HepG2 (cell line): ENCODE measurements at regions not wholly inside any gene's neighbourhood (a gene's known extent, or its start where the extent isn't known, plus 50 kb on each side); places are given as distances from the start of the nearest gene placed in this dataset.
A peak's percentile ranks its signal among the peaks of the same experiment; 100 is the strongest.

Source experiments
- ATAC-seq: fragments of 200-7000 bp; cut with Tn5 transposase; 3 replicates; pipeline ENCODE4 v1.9.1; 2020; ENCODE audit warnings: mild to moderate bottlenecking, moderate library complexity
- BruUV-seq: library from RNA; stranded (reverse); fragments of 400-500 nt; replicated peaks from 2 replicates; lab custom pipeline; 2021; lab: Mats Ljungman, UMichigan
- CTCF ChIA-PET: fragments of 300-600 bp; formaldehyde crosslinking; extraction: SDS; loops from one replicate; lab custom pipeline; 2021; ENCODE audit warnings: low total read pairs, inconsistent platforms, low intra/inter-chr PET ratio; lab: Yijun Ruan, JAX
- POLR2A ChIA-PET: fragments of 350-600 bp; sonication (Branson Sonifier 250); formaldehyde crosslinking; loops from one replicate; lab custom pipeline; 2020; ENCODE audit warnings: antibody characterized with exemption, inconsistent platforms; lab: Yijun Ruan, JAX
- DNase-seq: peaks from one replicate; pipeline ENCODE4 v3.0.0-alpha.2; 2015; ENCODE audit warnings: low spot score
- FAIRE-seq: peaks from 3 replicates; lab custom pipeline; 2011; peaks lifted over from hg19 to GRCh38; lab: Jason Lieb, UNC
- H2AFZ ChIP-seq: one replicate; pipeline ENCODE4 v1.6.1; 2011; ENCODE audit warnings: low read length, inconsistent platforms
- H3K27ac ChIP-seq: fragments of 300-600 bp; 3 replicates; pipeline ENCODE4 v1.8.0; 2011; ENCODE audit warnings: mixed run types, mild to moderate bottlenecking, mixed read lengths, low read length, inconsistent platforms; ENCODE audit not compliant: insufficient read depth; ENCODE audit errors: extremely low read length
- H3K27me3 ChIP-seq, 2 experiments: fragments of 200-600 bp in 1 of 2; 2 replicates in 1 of 2; 3 replicates in 1 of 2; pipeline versions ENCODE4 v1.6.0 to v1.8.0; 2011; ENCODE audit warnings: low read length in 2 of 2, mild to moderate bottlenecking in 2 of 2, moderate library complexity in 2 of 2, inconsistent platforms in 1 of 2; ENCODE audit not compliant: insufficient read depth in 2 of 2, control insufficient read depth in 1 of 2
- H3K36me3 ChIP-seq, 2 experiments: fragments of 200-600 bp in 1 of 2; replicated peaks in 1 of 2; 2 replicates in 1 of 2; 3 replicates in 1 of 2; pipeline versions ENCODE4 v1.5.1 to v1.8.0; 2011; ENCODE audit warnings: low read length in 2 of 2, inconsistent platforms in 1 of 2; ENCODE audit not compliant: insufficient read depth in 2 of 2, control insufficient read depth in 1 of 2
- H3K4me1 ChIP-seq: 2 replicates; pipeline ENCODE4 v1.5.1; 2012; ENCODE audit warnings: low read length, inconsistent platforms; ENCODE audit not compliant: insufficient read depth
- H3K4me2 ChIP-seq: 2 replicates; pipeline ENCODE4 v1.6.0; 2011; ENCODE audit warnings: low read depth, low read length, inconsistent platforms
- H3K4me3 ChIP-seq, 3 experiments: fragments of 200-600 bp in 1 of 3; sonication (generic), shearing (Covaris generic) in 1 of 3; replicated peaks in 1 of 3; 2 replicates each; pipeline ENCODE4 v1.5.1; 2011 to 2016; ENCODE audit warnings: low read length in 3 of 3, inconsistent platforms in 2 of 3, low read depth in 2 of 3, mild to moderate bottlenecking in 2 of 3, control low read depth in 1 of 3, mixed read lengths in 1 of 3; ENCODE audit not compliant: insufficient read depth in 1 of 3
- H3K79me2 ChIP-seq: one replicate; pipeline ENCODE4 v1.6.1; 2011; ENCODE audit warnings: low read length, inconsistent platforms; ENCODE audit not compliant: insufficient read depth
- H3K9ac ChIP-seq: 2 replicates; pipeline ENCODE4 v1.6.0; 2011; ENCODE audit warnings: mild to moderate bottlenecking, low read depth, low read length, inconsistent platforms; ENCODE audit not compliant: insufficient read depth
- H3K9me3 ChIP-seq: 2 replicates; pipeline ENCODE4 v1.5.1; 2012; ENCODE audit warnings: mild to moderate bottlenecking, low read length
- H4K20me1 ChIP-seq: 2 replicates; pipeline ENCODE4 v1.6.0; 2011; ENCODE audit warnings: inconsistent platforms, mild to moderate bottlenecking, low read length, moderate library complexity; ENCODE audit not compliant: insufficient read depth
- BHLHE40 ChIP-seq: IDR thresholded peaks from 2 replicates; pipeline ENCODE4 v1.6.1; 2011; ENCODE audit warnings: low read length, improper control_type of control experiment
- CEBPG ChIP-seq: IDR thresholded peaks from 2 replicates; pipeline ENCODE4 v1.6.1; 2016
- ELF3 ChIP-seq: IDR thresholded peaks from 2 replicates; pipeline ENCODE4 v1.6.1; 2016; ENCODE audit warnings: missing genetic modification reagents, missing compliant biosample characterization
- GABPA ChIP-seq, 2 experiments: IDR thresholded peaks; 2 replicates each; pipeline ENCODE4 v1.6.1; 2011 to 2016; ENCODE audit warnings: low read depth in 2 of 2, low read length in 1 of 2, missing biosample characterization in 1 of 2, missing genetic modification characterization in 1 of 2
- HMGXB4 ChIP-seq, 2 experiments: sonication (generic) in 1 of 2; formaldehyde crosslinking in 1 of 2; IDR thresholded peaks; 2 replicates each; pipeline versions ENCODE4 v1.4.0 to v1.6.1; 2018 to 2020; ENCODE audit warnings: missing genetic modification reagents in 2 of 2, borderline replicate concordance in 1 of 2, low read depth in 1 of 2, mild to moderate bottlenecking in 1 of 2, missing biosample characterization in 1 of 2
- MYPOP ChIP-seq: sonication (generic); formaldehyde crosslinking; IDR thresholded peaks from 2 replicates; pipeline ENCODE4 v1.8.1; 2023; ENCODE audit warnings: mild to moderate bottlenecking, moderate library complexity, missing genetic modification reagents
- PBX3 ChIP-seq: sonication (generic); formaldehyde crosslinking; IDR thresholded peaks from 2 replicates; pipeline ENCODE4 v1.8.1; 2023; ENCODE audit warnings: missing genetic modification reagents, inconsistent platforms, borderline replicate concordance
- RAD21 ChIP-seq: fragments of 450-650 bp; formaldehyde crosslinking; IDR thresholded peaks from 2 replicates; pipeline ENCODE4 v1.5.0; 2020; ENCODE audit warnings: mild to moderate bottlenecking
- SMC3 ChIP-seq: IDR thresholded peaks from 2 replicates; pipeline ENCODE4 v1.6.1; 2011; ENCODE audit warnings: low read length, improper control_type of control experiment
- SP140L ChIP-seq: sonication (generic); formaldehyde crosslinking; IDR thresholded peaks from 2 replicates; pipeline ENCODE4 v1.4.0; 2020; ENCODE audit warnings: missing genetic modification reagents, borderline replicate concordance
- TOPORS ChIP-seq: sonication (generic); formaldehyde crosslinking; IDR thresholded peaks from 2 replicates; pipeline ENCODE4 v1.8.0; 2023; ENCODE audit warnings: mild to moderate bottlenecking, missing genetic modification reagents
- U2AF1 ChIP-seq: fragments of 200-400 bp; formaldehyde crosslinking; optimal IDR thresholded peaks from 2 replicates; pipeline ENCODE3; 2017; ENCODE audit warnings: mild to moderate bottlenecking, low read depth, low read length
- YEATS4 ChIP-seq: sonication (generic); formaldehyde crosslinking; IDR thresholded peaks from 2 replicates; pipeline ENCODE4 v1.4.0; 2020; ENCODE audit warnings: missing genetic modification reagents, borderline replicate concordance
- ZNF24 ChIP-seq: fragments of 450-650 bp; IDR thresholded peaks from 2 replicates; pipeline ENCODE4 v1.6.1; 2017; ENCODE audit warnings: antibody characterized with exemption, mild to moderate bottlenecking
- ZNF562 ChIP-seq: sonication (generic); formaldehyde crosslinking; IDR thresholded peaks from 2 replicates; pipeline ENCODE4 v1.8.0; 2022; ENCODE audit warnings: missing genetic modification reagents, borderline replicate concordance
- WGBS: methylation state at CpG from one replicate; pipeline ENCODE4 v1.1.6; 2017; ENCODE audit warnings: low lambda C conversion rate; 5-methylcytosine and 5-hydroxymethylcytosine counted together
- in situ Hi-C: cut with HindIII; loops from 2 replicates; pipeline ENCODE4 v1.10.0; 2017; ENCODE audit warnings: low pct_unique_long_range_greater_than_20kb; ENCODE audit not compliant: extremely low pct_ligation_motif_present
- intact Hi-C: fragments of 100-400 bp; cut with micrococcal nuclease; formaldehyde crosslinking; loops from one replicate; pipeline ENCODE4 v1.10.0; 2022; ENCODE audit not compliant: unreplicated experiment
- TF ChIP-seq, protein P1 (sequence below): sonication (generic); formaldehyde crosslinking; IDR thresholded peaks from 2 replicates; pipeline ENCODE4 v1.4.0; 2020; ENCODE audit warnings: missing genetic modification reagents

DNA sequence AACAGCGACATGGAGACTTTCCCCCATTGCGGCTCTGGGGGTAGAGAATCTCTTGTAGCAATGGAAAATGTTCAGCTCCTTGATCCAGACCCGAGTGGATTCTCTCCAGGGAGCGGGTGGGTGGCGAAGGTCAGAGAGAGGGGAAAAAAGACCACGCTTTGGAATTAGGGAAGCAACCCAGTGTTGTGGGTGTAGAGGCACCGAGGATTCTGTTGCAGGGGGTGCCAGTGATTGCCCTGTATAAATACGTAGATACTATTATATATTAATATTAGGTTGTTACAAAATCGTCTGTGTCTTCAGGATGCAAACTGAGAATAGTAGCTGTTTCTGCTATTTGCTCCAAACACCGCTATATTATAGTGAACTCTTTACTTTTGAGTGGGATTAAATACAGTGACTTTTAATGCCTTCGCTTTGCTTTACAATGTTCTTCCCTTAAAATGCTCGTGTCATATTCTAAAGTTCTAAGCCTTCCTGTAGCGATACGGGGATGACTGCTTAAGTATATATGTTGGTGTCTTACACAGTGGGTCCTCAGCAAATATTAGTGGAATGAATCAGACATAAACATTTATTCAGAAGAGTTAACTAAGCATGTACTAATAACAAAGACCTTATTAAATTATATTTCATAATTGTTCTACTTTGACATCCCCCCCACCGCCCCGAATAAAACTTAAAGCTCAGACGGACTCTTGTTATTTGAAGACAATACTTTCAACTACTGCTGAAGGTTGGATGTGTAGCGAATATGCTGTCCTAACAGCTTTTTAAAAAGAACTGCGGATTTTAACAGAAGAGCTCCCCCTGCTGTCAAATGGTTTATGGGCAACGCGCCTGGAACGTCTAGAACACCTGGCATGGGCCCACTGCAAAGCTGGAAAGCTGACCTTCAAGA lies 136.4 kb upstream of the KRAS start:
- POLR2A ChIA-PET, result interaction anchor here (0.8 to 1.2 kb wide), 2 partner anchors 111 to 136 kb away, joined by 3 to 4 read pairs; partner anchors contain the start of gene KRAS
- peak; percentile 91 for FAIRE-seq
- peak overlapping the region; percentile 87 for H3K27ac ChIP-seq
- TF ChIP-seq PBX3 (no peak), YEATS4 (CRISPR knock-in tag) (no peak), ELF3 (CRISPR knock-in tag) (0 out of 2 replicates have a peak, but pooled peaks have one; percentile 9), MYPOP (CRISPR knock-in tag) (no peak), BHLHE40 (no peak), SMC3 (peak; percentile 93), GABPA (IDR thresholded peaks at IDR 0.05; ENCODE audit: low read depth, low read length) (no peak), GABPA (CRISPR knock-in tag; IDR thresholded peaks at IDR 0.05; ENCODE audit: low read depth) (no peak), ZNF24 (0 out of 2 replicates have a peak, but pooled peaks have one; percentile 39), TOPORS (no peak), ZNF562 (no peak), RAD21 (CRISPR knock-in tag) (peak; percentile 76), SP140L (CRISPR knock-in tag) (no peak), HMGXB4 (CRISPR knock-in tag; IDR thresholded peaks at IDR 0.05; ENCODE audit: borderline replicate concordance in 1 of 2, low read depth in 1 of 2) (0 out of 4 replicates have a peak, but pooled peaks of 1 of the 2 experiments have one; percentile 32), U2AF1 (no peak), CEBPG (CRISPR knock-in tag) (no peak)
- TF ChIP-seq, protein P1, sequence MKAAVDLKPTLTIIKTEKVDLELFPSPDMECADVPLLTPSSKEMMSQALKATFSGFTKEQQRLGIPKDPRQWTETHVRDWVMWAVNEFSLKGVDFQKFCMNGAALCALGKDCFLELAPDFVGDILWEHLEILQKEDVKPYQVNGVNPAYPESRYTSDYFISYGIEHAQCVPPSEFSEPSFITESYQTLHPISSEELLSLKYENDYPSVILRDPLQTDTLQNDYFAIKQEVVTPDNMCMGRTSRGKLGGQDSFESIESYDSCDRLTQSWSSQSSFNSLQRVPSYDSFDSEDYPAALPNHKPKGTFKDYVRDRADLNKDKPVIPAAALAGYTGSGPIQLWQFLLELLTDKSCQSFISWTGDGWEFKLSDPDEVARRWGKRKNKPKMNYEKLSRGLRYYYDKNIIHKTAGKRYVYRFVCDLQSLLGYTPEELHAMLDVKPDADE (CRISPR knock-in tag), result no peak

More for the DNA sequence above, 136.4 kb upstream of the KRAS start:
- peak overlapping the region; percentile 99 for H3K4me2 ChIP-seq
- H3K27me3 ChIP-seq, result peaks cover 6 to 28% of the 10 kb centered on the region in 2 experiments
- CTCF ChIA-PET, result interaction anchor here (1.6 kb wide), 1 partner anchor 395 kb away, joined by 7 read pairs; no protein-coding TSS in a partner anchor
- H3K79me2 ChIP-seq, result no peaks in the 10 kb centered on the region
- H3K4me1 ChIP-seq, result peaks cover 34% of the 10 kb centered on the region
- peak; percentile 32 for ATAC-seq
- peak overlapping the region; percentile 70 for H3K9ac ChIP-seq
- no peaks in the 10 kb centered on the region for H3K36me3 ChIP-seq
- no peaks in the 10 kb centered on the region for H4K20me1 ChIP-seq
- DNase-seq, result peak; percentile 77
- BruUV-seq, result no TSS peak
- in situ Hi-C loops (no loop called here), intact Hi-C loops (loop anchor here (1.0 kb wide), 4 partner anchors 146 to 395 kb away; no protein-coding TSS in a partner anchor)
- H2AFZ ChIP-seq, result no peak overlapping the region
- 4% methylated on average over 22 of the region's 22 CpGs for WGBS
- H3K9me3 ChIP-seq, result no peaks in the 10 kb centered on the region
- peak overlapping the region; percentile 58 to 75 (median 75) for H3K4me3 ChIP-seq
